ENCODE measurements at regions not wholly inside any gene's neighbourhood (a gene's known extent, or its start where the extent isn't known, plus 50 kb on each side); places are given as distances from the start of the nearest gene placed in this dataset.
A peak's percentile ranks its signal among the peaks of the same experiment; 100 is the strongest.

- H3K27ac ChIP-seq (ENCODE audit: low read length), result no peak overlapping the region
- H3K4me3 ChIP-seq (ENCODE audit: low read length), result no peak overlapping the region
- intact Hi-C loops (cut with DNase I), result no loop called here
- 62% methylated on average over 2 of the region's 2 CpGs for WGBS
- ATAC-seq (no peak), DNase-seq (no peak)
- peaks cover 2% of the 10 kb centered on the region for H3K4me1 ChIP-seq (ENCODE audit: control insufficient read depth, insufficient read depth, low read length)
- no peaks in the 10 kb centered on the region for H3K27me3 ChIP-seq (ENCODE audit: control insufficient read depth, insufficient read depth)
- no peaks in the 10 kb centered on the region for H3K9me3 ChIP-seq (ENCODE audit: control insufficient read depth, low read length)
Observed at GRCh38 chr2:187936228-187936627, 355.4 kb upstream of the GULP1 start.

GRCh38 chr2:187939180-187939579, 352.5 kb upstream of the GULP1 start:
- intact Hi-C loops (cut with DNase I), result no loop called here
- Histone ChIP-seq H3K9me3 (ENCODE audit: control insufficient read depth, low read length) (no peaks in the 10 kb centered on the region), H3K4me3 (ENCODE audit: low read length) (no peak overlapping the region), H3K4me1 (ENCODE audit: control insufficient read depth, insufficient read depth, low read length) (peaks cover 2% of the 10 kb centered on the region), H3K27ac (ENCODE audit: low read length) (no peak overlapping the region), H3K27me3 (ENCODE audit: control insufficient read depth, insufficient read depth) (no peaks in the 10 kb centered on the region)
- DNase-seq (no peak), ATAC-seq (no peak)
- WGBS, result 18% methylated on average over 1 of the region's 1 CpG

GRCh38 chr2:187942876-187943275, 348.8 kb upstream of the GULP1 start:
- H3K4me3 ChIP-seq (ENCODE audit: low read length), result no peak overlapping the region
- ATAC-seq, result peak; percentile 44 to 77
- intact Hi-C loops (cut with DNase I), result no loop called here
- peaks cover 2% of the 10 kb centered on the region for H3K4me1 ChIP-seq (ENCODE audit: control insufficient read depth, insufficient read depth, low read length)
- DNase-seq, result no peak
- H3K27ac ChIP-seq (ENCODE audit: low read length), result no peak overlapping the region
- no peaks in the 10 kb centered on the region for H3K27me3 ChIP-seq (ENCODE audit: control insufficient read depth, insufficient read depth)
- H3K9me3 ChIP-seq (ENCODE audit: control insufficient read depth, low read length), result no peaks in the 10 kb centered on the region

- no peak overlapping the region for H3K27ac ChIP-seq (ENCODE audit: low read length)
- H3K4me3 ChIP-seq (ENCODE audit: low read length), result no peak overlapping the region
- 90% methylated on average over 6 of the region's 6 CpGs for WGBS
- no peak for ATAC-seq
- no peaks in the 10 kb centered on the region for H3K27me3 ChIP-seq (ENCODE audit: control insufficient read depth, insufficient read depth)
- peaks cover 2% of the 10 kb centered on the region for H3K4me1 ChIP-seq (ENCODE audit: control insufficient read depth, insufficient read depth, low read length)
- H3K9me3 ChIP-seq (ENCODE audit: control insufficient read depth, low read length), result no peaks in the 10 kb centered on the region
- intact Hi-C loops (cut with DNase I), result no loop called here
- DNase-seq, result no peak
Observed at GRCh38 chr2:187943772-187944369, 347.8 kb upstream of the GULP1 start.

- no peaks in the 10 kb centered on the region for H3K9me3 ChIP-seq (ENCODE audit: control insufficient read depth, low read length)
- WGBS, result 87% methylated on average over 3 of the region's 3 CpGs
- H3K4me1 ChIP-seq (ENCODE audit: control insufficient read depth, insufficient read depth, low read length), result no peaks in the 10 kb centered on the region
- H3K27me3 ChIP-seq (ENCODE audit: control insufficient read depth, insufficient read depth), result no peaks in the 10 kb centered on the region
- H3K4me3 ChIP-seq (ENCODE audit: low read length), result no peak overlapping the region
- DNase-seq, result no peak
- H3K27ac ChIP-seq (ENCODE audit: low read length), result no peak overlapping the region
- intact Hi-C loops (cut with DNase I), result no loop called here
- ATAC-seq, result no peak
Observed at GRCh38 chr2:187949859-187950258, 341.8 kb upstream of the GULP1 start.

- no peaks in the 10 kb centered on the region for H3K4me1 ChIP-seq (ENCODE audit: control insufficient read depth, insufficient read depth, low read length)
- no peaks in the 10 kb centered on the region for H3K9me3 ChIP-seq (ENCODE audit: control insufficient read depth, low read length)
- ATAC-seq (no peak), DNase-seq (peak in 1 of 3 donors; percentile 54)
- intact Hi-C loops (cut with DNase I), result no loop called here
- H3K27ac ChIP-seq (ENCODE audit: low read length), result no peak overlapping the region
- no peak overlapping the region for H3K4me3 ChIP-seq (ENCODE audit: low read length)
- H3K27me3 ChIP-seq (ENCODE audit: control insufficient read depth, insufficient read depth), result no peaks in the 10 kb centered on the region
- 95% methylated on average over 32 of the region's 32 CpGs for WGBS
Observed at GRCh38 chr2:187951470-187952218, 340.0 kb upstream of the GULP1 start.

- no peaks in the 10 kb centered on the region for H3K9me3 ChIP-seq (ENCODE audit: control insufficient read depth, low read length)
- intact Hi-C loops (cut with DNase I), result no loop called here
- WGBS, result 79% methylated on average over 2 of the region's 2 CpGs
- H3K4me3 ChIP-seq (ENCODE audit: low read length), result no peak overlapping the region
- H3K27me3 ChIP-seq (ENCODE audit: control insufficient read depth, insufficient read depth), result no peaks in the 10 kb centered on the region
- H3K27ac ChIP-seq (ENCODE audit: low read length), result no peak overlapping the region
- H3K4me1 ChIP-seq (ENCODE audit: control insufficient read depth, insufficient read depth, low read length), result no peaks in the 10 kb centered on the region
- ATAC-seq, result no peak
- no peak for DNase-seq
Observed at GRCh38 chr2:187956906-187957534, 334.7 kb upstream of the GULP1 start.

- no peak overlapping the region for H3K4me3 ChIP-seq (ENCODE audit: low read length)
- H3K27me3 ChIP-seq (ENCODE audit: control insufficient read depth, insufficient read depth), result no peaks in the 10 kb centered on the region
- no peak for DNase-seq
- H3K27ac ChIP-seq (ENCODE audit: low read length), result no peak overlapping the region
- no peaks in the 10 kb centered on the region for H3K9me3 ChIP-seq (ENCODE audit: control insufficient read depth, low read length)
- intact Hi-C loops (cut with DNase I), result no loop called here
- no peaks in the 10 kb centered on the region for H3K4me1 ChIP-seq (ENCODE audit: control insufficient read depth, insufficient read depth, low read length)
- ATAC-seq, result no peak
Observed at GRCh38 chr2:187959821-187960220, 331.9 kb upstream of the GULP1 start.

- Histone ChIP-seq H3K4me3 (ENCODE audit: low read length) (no peak overlapping the region), H3K9me3 (ENCODE audit: control insufficient read depth, low read length) (no peaks in the 10 kb centered on the region), H3K27me3 (ENCODE audit: control insufficient read depth, insufficient read depth) (no peaks in the 10 kb centered on the region), H3K4me1 (ENCODE audit: control insufficient read depth, insufficient read depth, low read length) (no peaks in the 10 kb centered on the region), H3K27ac (ENCODE audit: low read length) (no peak overlapping the region)
- 62% methylated on average over 2 of the region's 2 CpGs for WGBS
- DNase-seq, result no peak
- intact Hi-C loops (cut with DNase I), result no loop called here
- no peak for ATAC-seq
Observed at GRCh38 chr2:187962538-187962937, 329.1 kb upstream of the GULP1 start.

- no peaks in the 10 kb centered on the region for H3K4me1 ChIP-seq (ENCODE audit: control insufficient read depth, insufficient read depth, low read length)
- intact Hi-C loops (cut with DNase I), result no loop called here
- no peak for ATAC-seq
- H3K9me3 ChIP-seq (ENCODE audit: control insufficient read depth, low read length), result no peaks in the 10 kb centered on the region
- no peak overlapping the region for H3K27ac ChIP-seq (ENCODE audit: low read length)
- no peak for DNase-seq
- H3K27me3 ChIP-seq (ENCODE audit: control insufficient read depth, insufficient read depth), result no peaks in the 10 kb centered on the region
- 93% methylated on average over 2 of the region's 2 CpGs for WGBS
- H3K4me3 ChIP-seq (ENCODE audit: low read length), result no peak overlapping the region
Observed at GRCh38 chr2:187964746-187965145, 326.9 kb upstream of the GULP1 start.

GRCh38 chr2:187966924-187967323, 324.8 kb upstream of the GULP1 start:
- Histone ChIP-seq H3K27ac (ENCODE audit: low read length) (no peak overlapping the region), H3K9me3 (ENCODE audit: control insufficient read depth, low read length) (no peaks in the 10 kb centered on the region), H3K27me3 (ENCODE audit: control insufficient read depth, insufficient read depth) (no peaks in the 10 kb centered on the region), H3K4me3 (ENCODE audit: low read length) (no peak overlapping the region), H3K4me1 (ENCODE audit: control insufficient read depth, insufficient read depth, low read length) (no peaks in the 10 kb centered on the region)
- intact Hi-C loops (cut with DNase I), result no loop called here
- ATAC-seq (no peak), DNase-seq (no peak)
- WGBS, result 49% methylated on average over 1 of the region's 1 CpG

Data from right cardiac atrium (tissue), 5 donors.